OCI-LY7 (cell line): ENCODE measurements at regions not wholly inside any gene's neighbourhood (a gene's known extent, or its start where the extent isn't known, plus 50 kb on each side); places are given as distances from the start of the nearest gene placed in this dataset.

Source experiments
- BruUV-seq: library from RNA; stranded (reverse); fragments of 400-500 nt; replicated peaks from 2 replicates; lab custom pipeline; 2021; lab: Mats Ljungman, UMichigan
- CTCF ChIA-PET: fragments of 300-600 bp; sonication (Branson Sonifier 250); formaldehyde crosslinking; loops from one replicate; lab custom pipeline; 2022; ENCODE audit warnings: antibody characterized with exemption; ENCODE audit not compliant: unreplicated experiment; lab: Charles Lee
- POLR2A ChIA-PET: fragments of 300-600 bp; sonication (Branson Sonifier 250); formaldehyde crosslinking; loops from one replicate; lab custom pipeline; 2022; ENCODE audit warnings: antibody characterized with exemption; lab: Charles Lee
- DNase-seq: peaks from one replicate; pipeline ENCODE4 v3.0.0-alpha.2; 2015; ENCODE audit warnings: low spot score
- H2AFZ ChIP-seq: fragments of 200-600 bp; sonication (generic), shearing (Covaris generic); 2 replicates; pipeline ENCODE4 v1.6.1; 2014; ENCODE audit warnings: mild to moderate bottlenecking, antibody characterized with exemption, low read length, moderate library complexity
- H3K27ac ChIP-seq: fragments of 200-600 bp; sonication (generic); 2 replicates; pipeline ENCODE4 v1.5.1; 2014; ENCODE audit warnings: mixed run types, low read depth, mild to moderate bottlenecking, moderate library complexity, low read length, inconsistent platforms; ENCODE audit not compliant: poor library complexity, severe bottlenecking
- H3K36me3 ChIP-seq: fragments of 200-600 bp; sonication (generic); 2 replicates; pipeline ENCODE4 v1.6.1; 2014; ENCODE audit warnings: mild to moderate bottlenecking, antibody characterized with exemption, low read length, moderate library complexity, mixed read lengths; ENCODE audit not compliant: insufficient read depth
- H3K4me1 ChIP-seq: fragments of 200-600 bp; sonication (generic); 2 replicates; pipeline ENCODE4 v1.5.1; 2014; ENCODE audit warnings: mild to moderate bottlenecking, low read length; ENCODE audit not compliant: insufficient read depth, poor library complexity, severe bottlenecking
- H3K4me2 ChIP-seq: fragments of 200-600 bp; sonication (generic); 2 replicates; pipeline ENCODE4 v1.6.1; 2014; ENCODE audit warnings: mild to moderate bottlenecking, low read length
- H3K4me3 ChIP-seq: fragments of 200-600 bp; sonication (generic); 2 replicates; pipeline ENCODE4 v1.5.1; 2014; ENCODE audit warnings: mild to moderate bottlenecking, low read depth, low read length; ENCODE audit not compliant: poor library complexity, severe bottlenecking
- H3K79me2 ChIP-seq: fragments of 200-600 bp; sonication (generic); 2 replicates; pipeline ENCODE4 v1.6.1; 2016; ENCODE audit warnings: low read depth, mild to moderate bottlenecking, low read length, moderate library complexity, mixed read lengths; ENCODE audit not compliant: insufficient read depth
- H3K9me2 ChIP-seq: fragments of 200-600 bp; sonication (generic); 2 replicates; pipeline ENCODE4 v1.6.1; 2016; ENCODE audit warnings: mild to moderate bottlenecking, low read length, mixed read lengths; ENCODE audit not compliant: insufficient read depth
- H3K9me3 ChIP-seq: fragments of 200-600 bp; sonication (generic); 2 replicates; pipeline ENCODE4 v1.6.1; 2014; ENCODE audit warnings: mild to moderate bottlenecking, mixed run types, low read length, mixed read lengths
- H4K20me1 ChIP-seq: fragments of 200-600 bp; sonication (generic); 2 replicates; pipeline ENCODE4 v1.6.1; 2014; ENCODE audit warnings: mild to moderate bottlenecking, antibody characterized with exemption, low read length, moderate library complexity, mixed read lengths; ENCODE audit not compliant: insufficient read depth
- CTCF ChIP-seq: fragments of 200-600 bp; sonication (generic); conservative IDR thresholded peaks from 2 replicates; pipeline ENCODE4 v1.5.1; 2014; ENCODE audit warnings: mild to moderate bottlenecking, antibody characterized with exemption, low read length, moderate library complexity, mixed read lengths
- EZH2phosphoT487 ChIP-seq: fragments of 200-600 bp; sonication (generic); IDR thresholded peaks from 2 replicates; pipeline ENCODE4 v1.6.1; 2018; ENCODE audit warnings: low read depth, borderline replicate concordance, mild to moderate bottlenecking, mixed run types, antibody characterized with exemption, low read length, moderate library complexity, mixed read lengths
- intact Hi-C: fragments of 100-400 bp; cut with micrococcal nuclease; formaldehyde crosslinking; loops from one replicate; pipeline ENCODE4 v1.10.0; 2022; ENCODE audit not compliant: unreplicated experiment

GRCh38 chr4:59647011-59647410 lies 1553.1 kb upstream of the ADGRL3 start:
- POLR2A ChIA-PET: interaction anchor here (0.6 to 1.3 kb wide), 4 partner anchors 13 to 544 kb away, joined by 3 to 7 read pairs (median 6); no protein-coding TSS in a partner anchor

GRCh38 chr4:59647500-59647899 lies 1552.6 kb upstream of the ADGRL3 start:
- Histone ChIP-seq H3K4me3 (no peak overlapping the region), H3K9me2 (no peaks in the 10 kb centered on the region), H3K9me3 (no peaks in the 10 kb centered on the region), H2AFZ (no peak overlapping the region), H3K4me1 (no peaks in the 10 kb centered on the region), H4K20me1 (no peaks in the 10 kb centered on the region), H3K79me2 (no peaks in the 10 kb centered on the region), H3K4me2 (no peak overlapping the region), H3K36me3 (no peaks in the 10 kb centered on the region), H3K27ac (no peak overlapping the region)
- ChIA-PET CTCF (no interaction called here), POLR2A (interaction anchor here (0.6 to 1.3 kb wide), 2 partner anchors 203 to 544 kb away, joined by 7 read pairs; no protein-coding TSS in a partner anchor)
- DNase-seq: no peak
- TF ChIP-seq EZH2phosphoT487 (no peak), CTCF (no peak)
- no TSS peak for BruUV-seq
- intact Hi-C loops: no loop called here

More at GRCh38 chr4:59647011-59647410, 1553.1 kb upstream of the ADGRL3 start:
- intact Hi-C loops: no loop called here
- H3K4me1 ChIP-seq: no peaks in the 10 kb centered on the region
- H3K4me3 ChIP-seq: no peak overlapping the region
- CTCF ChIA-PET: no interaction called here
- H2AFZ ChIP-seq: no peak overlapping the region
- no peak overlapping the region for H3K4me2 ChIP-seq
- BruUV-seq: no TSS peak
- no peaks in the 10 kb centered on the region for H3K79me2 ChIP-seq
- H3K27ac ChIP-seq: no peak overlapping the region
- H3K9me2 ChIP-seq: no peaks in the 10 kb centered on the region
- DNase-seq: no peak
- H3K36me3 ChIP-seq: no peaks in the 10 kb centered on the region
- H4K20me1 ChIP-seq: no peaks in the 10 kb centered on the region
- no peaks in the 10 kb centered on the region for H3K9me3 ChIP-seq
- no peak for TF ChIP-seq CTCF
- no peak for TF ChIP-seq EZH2phosphoT487

GRCh38 chr4:59650861-59651260 lies 1549.3 kb upstream of the ADGRL3 start:
- no peak overlapping the region for H3K27ac ChIP-seq
- CTCF ChIA-PET: no interaction called here
- DNase-seq: no peak
- no peaks in the 10 kb centered on the region for H4K20me1 ChIP-seq
- no peaks in the 10 kb centered on the region for H3K79me2 ChIP-seq
- H3K36me3 ChIP-seq: no peaks in the 10 kb centered on the region
- H3K9me2 ChIP-seq: no peaks in the 10 kb centered on the region
- H3K9me3 ChIP-seq: 0 out of 2 replicates have a peak, but pooled peaks cover 4% of the 10 kb centered on the region
- no peaks in the 10 kb centered on the region for H3K4me1 ChIP-seq
- no peak overlapping the region for H3K4me3 ChIP-seq
- POLR2A ChIA-PET: no interaction called here
- H3K4me2 ChIP-seq: no peak overlapping the region
- H2AFZ ChIP-seq: no peak overlapping the region
- BruUV-seq: no TSS peak
- intact Hi-C loops: no loop called here
- TF ChIP-seq CTCF (no peak), EZH2phosphoT487 (no peak)
